H1 (cell line): ENCODE measurements at regions not wholly inside any gene's neighbourhood (a gene's known extent, or its start where the extent isn't known, plus 50 kb on each side); places are given as distances from the start of the nearest gene placed in this dataset.

ENCODE experiments used
- CTCF ChIA-PET: fragments of 300-600 bp; sonication (Branson Sonifier 250); formaldehyde crosslinking; loops from one replicate; lab custom pipeline; 2021; ENCODE audit not compliant: partially characterized antibody; lab: Charles Lee
- POLR2A ChIA-PET: fragments of 300-600 bp; sonication (Branson Sonifier 250); formaldehyde crosslinking; loops from one replicate; lab custom pipeline; 2021; ENCODE audit warnings: inconsistent platforms; ENCODE audit not compliant: partially characterized antibody; lab: Charles Lee
- DNase-seq, 2 experiments: peaks; one replicate each; pipeline versions ENCODE4 v3.0.0 to v3.0.0-alpha.2; 2010 to 2022; ENCODE audit warnings: low spot score in 2 of 2, low read depth in 1 of 2, mixed read lengths in 1 of 2
- FAIRE-seq: peaks from 2 replicates; lab custom pipeline; 2011; peaks lifted over from hg19 to GRCh38; lab: Jason Lieb, UNC
- H2AFZ ChIP-seq: 2 replicates; pipeline ENCODE4 v1.8.1; 2012; ENCODE audit warnings: low read length, inconsistent platforms
- H2AK5ac ChIP-seq: 2 replicates; pipeline ENCODE4 v1.6.1; 2013; ENCODE audit warnings: low read depth, low read length
- H2BK120ac ChIP-seq: replicated peaks from 2 replicates; pipeline ENCODE3; 2013; ENCODE audit warnings: low read depth, low read length, inconsistent platforms
- H2BK12ac ChIP-seq: 2 replicates; pipeline ENCODE4 v1.6.1; 2013; ENCODE audit warnings: low read depth, low read length
- H2BK15ac ChIP-seq: 2 replicates; pipeline ENCODE4 v1.6.1; 2013; ENCODE audit warnings: low read length
- H2BK20ac ChIP-seq: 2 replicates; pipeline ENCODE4 v1.6.1; 2013; ENCODE audit warnings: low read length
- H2BK5ac ChIP-seq: 2 replicates; pipeline ENCODE4 v1.6.1; 2013; ENCODE audit warnings: low read depth, low read length
- H3K14ac ChIP-seq: 2 replicates; pipeline ENCODE4 v1.6.1; 2013; ENCODE audit warnings: inconsistent platforms; ENCODE audit not compliant: insufficient read length
- H3K18ac ChIP-seq: 2 replicates; pipeline ENCODE4 v1.6.1; 2013; ENCODE audit warnings: low read length; ENCODE audit errors: extremely low read depth
- H3K23ac ChIP-seq: 2 replicates; pipeline ENCODE4 v1.6.1; 2013; ENCODE audit warnings: inconsistent platforms; ENCODE audit not compliant: insufficient read length
- H3K23me2 ChIP-seq: 2 replicates; pipeline ENCODE4 v1.6.1; 2013; ENCODE audit warnings: low read depth, low read length
- H3K27ac ChIP-seq: 2 replicates; pipeline ENCODE4 v1.6.1; 2011; ENCODE audit warnings: low read depth, low read length, inconsistent platforms
- H3K27me3 ChIP-seq, 4 experiments: replicated peaks in 1 of 4; 1 replicate in 1 of 4; 2 replicates in 3 of 4; pipeline versions ENCODE4 v1.6.1 to v1.8.1; 2011 to 2013; ENCODE audit warnings: low read length in 3 of 4, mild to moderate bottlenecking in 3 of 4, inconsistent platforms in 2 of 4, mixed read lengths in 2 of 4, moderate library complexity in 1 of 4; ENCODE audit not compliant: control insufficient read depth in 3 of 4, insufficient read depth in 3 of 4; ENCODE audit errors: extremely low read depth in 1 of 4
- H3K36me3 ChIP-seq, 4 experiments: 2 replicates each; pipeline versions ENCODE4 v1.6.1 to v1.8.1; 2011 to 2013; ENCODE audit warnings: mild to moderate bottlenecking in 4 of 4, low read length in 3 of 4, moderate library complexity in 2 of 4, control low read depth in 1 of 4, inconsistent platforms in 1 of 4; ENCODE audit not compliant: insufficient read depth in 4 of 4, control insufficient read depth in 2 of 4
- H3K4ac ChIP-seq: replicated peaks from 2 replicates; pipeline ENCODE3; 2013; ENCODE audit warnings: low read length, low read depth, mixed read lengths, inconsistent platforms; ENCODE audit not compliant: insufficient read length
- H3K4me1 ChIP-seq, 4 experiments: replicated peaks in 1 of 4; 1 replicate in 1 of 4; 2 replicates in 3 of 4; pipeline versions ENCODE4 v1.6.1 to v1.8.1; 2011 to 2013; ENCODE audit warnings: low read length in 3 of 4, inconsistent platforms in 2 of 4, mixed read lengths in 1 of 4; ENCODE audit not compliant: insufficient read depth in 4 of 4, control insufficient read depth in 3 of 4
- H3K4me2 ChIP-seq, 2 experiments: 2 replicates each; pipeline versions ENCODE4 v1.6.1 to v1.8.1; 2011 to 2013; ENCODE audit warnings: low read depth in 2 of 2, low read length in 2 of 2, control low read depth in 1 of 2, inconsistent platforms in 1 of 2, mild to moderate bottlenecking in 1 of 2; ENCODE audit not compliant: insufficient read depth in 1 of 2
- H3K4me3 ChIP-seq, 4 experiments: fragments of 200-600, 300-600 bp in 1 of 4; sonication (generic), shearing (Covaris generic), sonication (Bioruptor Twin) in 1 of 4; 2 replicates each; pipeline versions ENCODE4 v1.5.1 to v1.8.1; 2011 to 2016; ENCODE audit warnings: low read length in 4 of 4, low read depth in 3 of 4, control low read depth in 2 of 4, inconsistent platforms in 2 of 4, mild to moderate bottlenecking in 2 of 4, mixed read lengths in 1 of 4, moderate library complexity in 1 of 4; ENCODE audit not compliant: insufficient read depth in 2 of 4; ENCODE audit errors: extremely low read depth in 1 of 4
- H3K56ac ChIP-seq: replicated peaks from 2 replicates; pipeline ENCODE3; 2013; ENCODE audit warnings: low read depth, mild to moderate bottlenecking, mixed read lengths, low read length, inconsistent platforms; ENCODE audit not compliant: insufficient read length
- H3K79me1 ChIP-seq: 2 replicates; pipeline ENCODE4 v1.6.1; 2013; ENCODE audit warnings: low read depth, low read length, control low read depth
- H3K79me2 ChIP-seq, 2 experiments: 2 replicates each; pipeline versions ENCODE4 v1.6.1 to v1.8.1; 2012 to 2013; ENCODE audit warnings: low read length in 2 of 2, mild to moderate bottlenecking in 2 of 2, inconsistent platforms in 1 of 2; ENCODE audit not compliant: insufficient read depth in 2 of 2, control insufficient read depth in 1 of 2
- H3K9ac ChIP-seq, 4 experiments: replicated peaks in 1 of 4; 1 replicate in 1 of 4; 2 replicates in 3 of 4; pipeline versions ENCODE4 v1.6.1 to v1.8.1; 2011 to 2013; ENCODE audit warnings: low read depth in 3 of 4, low read length in 3 of 4, control low read depth in 2 of 4, mild to moderate bottlenecking in 2 of 4, moderate library complexity in 2 of 4, inconsistent platforms in 1 of 4; ENCODE audit errors: extremely low read depth in 1 of 4
- H3K9me3 ChIP-seq, 2 experiments: 2 replicates each; pipeline versions ENCODE4 v1.6.1 to v1.8.1; 2012 to 2013; ENCODE audit warnings: mild to moderate bottlenecking in 2 of 2, moderate library complexity in 2 of 2, control low read depth in 1 of 2, inconsistent platforms in 1 of 2, low read depth in 1 of 2, low read length in 1 of 2, mixed read lengths in 1 of 2; ENCODE audit not compliant: insufficient read depth in 2 of 2
- H4K20me1 ChIP-seq, 2 experiments: replicated peaks in 1 of 2; 2 replicates each; pipeline versions ENCODE3 to v1.8.1; 2011 to 2013; ENCODE audit warnings: inconsistent platforms in 2 of 2, low read length in 2 of 2, mild to moderate bottlenecking in 1 of 2; ENCODE audit not compliant: insufficient read depth in 2 of 2, control insufficient read depth in 1 of 2
- H4K5ac ChIP-seq: 2 replicates; pipeline ENCODE4 v1.6.1; 2013; ENCODE audit warnings: low read length, low read depth, mixed read lengths, inconsistent platforms; ENCODE audit not compliant: insufficient read length
- H4K8ac ChIP-seq: 2 replicates; pipeline ENCODE4 v1.8.0; 2013; ENCODE audit warnings: mild to moderate bottlenecking, moderate library complexity, low read length, inconsistent platforms; ENCODE audit not compliant: insufficient read depth; ENCODE audit errors: extremely low read depth
- H4K91ac ChIP-seq: replicated peaks from 2 replicates; pipeline ENCODE3; 2013; ENCODE audit warnings: low read length, mixed read lengths, inconsistent platforms; ENCODE audit not compliant: insufficient read length
- BCL11A ChIP-seq, 2 experiments: IDR thresholded peaks; one replicate each; pipeline ENCODE4 v1.6.1; 2011; ENCODE audit warnings: low read depth in 2 of 2, low read length in 2 of 2, mild to moderate bottlenecking in 2 of 2
- BRCA1 ChIP-seq: IDR thresholded peaks from 2 replicates; pipeline ENCODE4 v1.6.1; 2012; ENCODE audit warnings: low read depth, low read length, improper control_type of control experiment
- CBX5 ChIP-seq: fragments of 300-800, 300-1000 bp; sonication (generic); IDR thresholded peaks from 2 replicates; pipeline ENCODE4 v1.7.1; 2016; ENCODE audit warnings: antibody characterized with exemption, low read length, low read depth
- CBX8 ChIP-seq: fragments of 300-800, 300-1000 bp; sonication (generic); IDR thresholded peaks from 2 replicates; pipeline ENCODE4 v1.7.1; 2016; ENCODE audit warnings: low read depth, low read length, borderline replicate concordance
- CHD2 ChIP-seq: IDR thresholded peaks from 2 replicates; pipeline ENCODE4 v1.6.1; 2012; ENCODE audit warnings: low read length, improper control_type of control experiment
- RAD21 ChIP-seq, 2 experiments: IDR thresholded peaks in 1 of 2; conservative IDR thresholded peaks in 1 of 2; 2 replicates each; pipeline ENCODE4 v1.6.1; 2011; ENCODE audit warnings: low read depth in 2 of 2, low read length in 2 of 2, improper control_type of control experiment in 1 of 2, inconsistent platforms in 1 of 2, mild to moderate bottlenecking in 1 of 2, moderate library complexity in 1 of 2
- RBBP5 ChIP-seq: IDR thresholded peaks from 2 replicates; pipeline ENCODE4 v1.7.1; 2012; ENCODE audit warnings: low read depth, mild to moderate bottlenecking, inconsistent platforms, low read length, moderate library complexity, borderline replicate concordance
- SP2 ChIP-seq: IDR thresholded peaks from 2 replicates; pipeline ENCODE4 v1.6.1; 2012; ENCODE audit warnings: mild to moderate bottlenecking, low read length, inconsistent platforms
- TEAD4 ChIP-seq: IDR thresholded peaks from 2 replicates; pipeline ENCODE4 v1.6.1; 2012; ENCODE audit warnings: low read depth, low read length, inconsistent platforms, mixed read lengths
- ZNF274 ChIP-seq: IDR thresholded peaks from 2 replicates; pipeline ENCODE4 v1.7.0; 2012; ENCODE audit warnings: low read length, borderline replicate concordance; ENCODE audit errors: extremely low read depth
- WGBS, 2 experiments: shearing (Covaris generic) in 1 of 2; methylation state at CpG; one replicate each; pipeline versions ENCODE4 v1.1.6 to v1.1.7; 2013 to 2015; ENCODE audit warnings: low lambda C conversion rate in 2 of 2, mixed read lengths in 2 of 2, inconsistent platforms in 1 of 2, low coverage in 1 of 2, missing lambda C conversion rate in 1 of 2; ENCODE audit not compliant: insufficient replicate concordance in 2 of 2, insufficient coverage in 1 of 2, insufficient read length in 1 of 2; ENCODE audit errors: extremely low coverage in 1 of 2, missing lambda C conversion rate in 1 of 2; 5-methylcytosine and 5-hydroxymethylcytosine counted together
- TF ChIP-seq, protein P1 (sequence below): IDR thresholded peaks from 2 replicates; pipeline ENCODE4 v1.6.1; 2011; ENCODE audit warnings: low read length, improper control_type of control experiment
- TF ChIP-seq, protein P2 (sequence below): IDR thresholded peaks from 2 replicates; pipeline ENCODE4 v1.6.1; 2012; ENCODE audit warnings: inconsistent platforms
- TF ChIP-seq, protein P3 (sequence below): IDR thresholded peaks from 2 replicates; pipeline ENCODE4 v1.6.1; 2012; ENCODE audit warnings: inconsistent platforms

DNA sequence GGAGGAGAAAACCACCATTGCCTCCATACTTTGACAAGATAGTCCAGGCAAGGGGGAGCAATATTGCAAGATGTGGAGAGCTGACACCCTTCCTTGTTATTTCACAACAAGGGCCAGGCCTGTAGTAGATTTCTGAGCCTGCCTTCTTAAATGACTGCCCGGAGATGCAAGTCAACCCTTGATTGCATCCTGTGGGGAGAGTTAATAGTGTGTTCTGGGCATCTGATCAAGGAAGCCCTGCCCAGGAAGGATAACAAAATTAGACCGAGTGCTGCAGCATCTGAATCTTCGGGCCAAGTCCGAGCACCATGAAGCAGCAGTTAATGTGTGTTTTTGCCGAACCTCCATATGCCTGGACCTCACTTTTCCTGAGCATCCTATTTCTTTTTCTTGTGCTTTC is 382.3 kb downstream of the PRDM2 start:
- Histone ChIP-seq H2BK120ac (no peak overlapping the region), H4K20me1 (no peaks in the 10 kb centered on the region), H3K27ac (no peak overlapping the region), H3K9me3 (no peaks in the 10 kb centered on the region), H2BK5ac (no peak overlapping the region), H3K23ac (no peak overlapping the region), H2BK20ac (no peak overlapping the region), H2BK12ac (no peak overlapping the region), H4K91ac (no peak overlapping the region), H3K23me2 (no peaks in the 10 kb centered on the region), H3K56ac (no peak overlapping the region), H3K14ac (no peak overlapping the region), H3K4ac (no peak overlapping the region), H4K5ac (no peak overlapping the region), H4K8ac (no peak overlapping the region), H3K79me2 (no peaks in the 10 kb centered on the region), H3K4me2 (no peak overlapping the region), H3K36me3 (no peaks in the 10 kb centered on the region), H3K79me1 (no peaks in the 10 kb centered on the region), H3K27me3 (no peaks in the 10 kb centered on the region), H2AK5ac (no peak overlapping the region), H3K4me1 (no peaks in the 10 kb centered on the region), H3K9ac (no peak overlapping the region), H3K4me3 (no peak overlapping the region), H2AFZ (no peak overlapping the region), H2BK15ac (no peak overlapping the region), H3K18ac (no peak overlapping the region)
- FAIRE-seq, result no peak
- whole genome bisulfite sequencing, 2 experiments, result 96% methylated on average over 5 of the region's 5 CpGs; no CpG with 5 or more reads in 1 of the 2 experiments
- DNase-seq, result no peak
- ChIA-PET CTCF (interaction anchor here (1.5 kb wide), 1 partner anchor 10 kb away, joined by 4 read pairs; no protein-coding TSS in a partner anchor), POLR2A (no interaction called here)
- TF ChIP-seq, protein P1, sequence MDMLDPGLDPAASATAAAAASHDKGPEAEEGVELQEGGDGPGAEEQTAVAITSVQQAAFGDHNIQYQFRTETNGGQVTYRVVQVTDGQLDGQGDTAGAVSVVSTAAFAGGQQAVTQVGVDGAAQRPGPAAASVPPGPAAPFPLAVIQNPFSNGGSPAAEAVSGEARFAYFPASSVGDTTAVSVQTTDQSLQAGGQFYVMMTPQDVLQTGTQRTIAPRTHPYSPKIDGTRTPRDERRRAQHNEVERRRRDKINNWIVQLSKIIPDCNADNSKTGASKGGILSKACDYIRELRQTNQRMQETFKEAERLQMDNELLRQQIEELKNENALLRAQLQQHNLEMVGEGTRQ, result no peak
- TF ChIP-seq SP2, result no peak
- TF ChIP-seq ZNF274, result no peak
- TF ChIP-seq TEAD4, result no peak
- no peak for TF ChIP-seq BRCA1
- TF ChIP-seq CBX5, result no peak
- TF ChIP-seq, protein P2, sequence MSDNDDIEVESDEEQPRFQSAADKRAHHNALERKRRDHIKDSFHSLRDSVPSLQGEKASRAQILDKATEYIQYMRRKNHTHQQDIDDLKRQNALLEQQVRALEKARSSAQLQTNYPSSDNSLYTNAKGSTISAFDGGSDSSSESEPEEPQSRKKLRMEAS, result no peak
- no peak for TF ChIP-seq BCL11A (IDR thresholded peaks at IDR 0.05; ENCODE audit: low read depth in 2 of 2, low read length in 2 of 2)
- no peak for TF ChIP-seq RAD21 (IDR thresholded peaks at IDR 0.05 in 1 of 2, conservative IDR thresholded peaks at IDR 0.05 in 1 of 2; ENCODE audit: low read depth in 2 of 2, low read length in 2 of 2)
- no peak for TF ChIP-seq CHD2
- no peak for TF ChIP-seq CBX8
- TF ChIP-seq RBBP5, result no peak
- TF ChIP-seq, protein P3, sequence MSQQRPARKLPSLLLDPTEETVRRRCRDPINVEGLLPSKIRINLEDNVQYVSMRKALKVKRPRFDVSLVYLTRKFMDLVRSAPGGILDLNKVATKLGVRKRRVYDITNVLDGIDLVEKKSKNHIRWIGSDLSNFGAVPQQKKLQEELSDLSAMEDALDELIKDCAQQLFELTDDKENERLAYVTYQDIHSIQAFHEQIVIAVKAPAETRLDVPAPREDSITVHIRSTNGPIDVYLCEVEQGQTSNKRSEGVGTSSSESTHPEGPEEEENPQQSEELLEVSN, result no peak
